ENCODE measurements at regions not wholly inside any gene's neighbourhood (a gene's known extent, or its start where the extent isn't known, plus 50 kb on each side); places are given as distances from the start of the nearest gene placed in this dataset.

- TF ChIP-seq EZH2 (IDR thresholded peaks at IDR 0.05; ENCODE audit: low read depth, unreplicated experiment) (no peak), REST (IDR thresholded peaks at IDR 0.05; ENCODE audit: unreplicated experiment) (no peak), JUNB (IDR thresholded peaks at IDR 0.05; ENCODE audit: unreplicated experiment) (no peak), STAT1 (IDR thresholded peaks at IDR 0.05; ENCODE audit: unreplicated experiment) (no peak), CREB1 (CRISPR knock-in tag; IDR thresholded peaks at IDR 0.05; ENCODE audit: low read depth) (no peak), POLR2AphosphoS5 (IDR thresholded peaks at IDR 0.05; ENCODE audit: low read depth) (no peak)
- TF ChIP-seq, protein P1, sequence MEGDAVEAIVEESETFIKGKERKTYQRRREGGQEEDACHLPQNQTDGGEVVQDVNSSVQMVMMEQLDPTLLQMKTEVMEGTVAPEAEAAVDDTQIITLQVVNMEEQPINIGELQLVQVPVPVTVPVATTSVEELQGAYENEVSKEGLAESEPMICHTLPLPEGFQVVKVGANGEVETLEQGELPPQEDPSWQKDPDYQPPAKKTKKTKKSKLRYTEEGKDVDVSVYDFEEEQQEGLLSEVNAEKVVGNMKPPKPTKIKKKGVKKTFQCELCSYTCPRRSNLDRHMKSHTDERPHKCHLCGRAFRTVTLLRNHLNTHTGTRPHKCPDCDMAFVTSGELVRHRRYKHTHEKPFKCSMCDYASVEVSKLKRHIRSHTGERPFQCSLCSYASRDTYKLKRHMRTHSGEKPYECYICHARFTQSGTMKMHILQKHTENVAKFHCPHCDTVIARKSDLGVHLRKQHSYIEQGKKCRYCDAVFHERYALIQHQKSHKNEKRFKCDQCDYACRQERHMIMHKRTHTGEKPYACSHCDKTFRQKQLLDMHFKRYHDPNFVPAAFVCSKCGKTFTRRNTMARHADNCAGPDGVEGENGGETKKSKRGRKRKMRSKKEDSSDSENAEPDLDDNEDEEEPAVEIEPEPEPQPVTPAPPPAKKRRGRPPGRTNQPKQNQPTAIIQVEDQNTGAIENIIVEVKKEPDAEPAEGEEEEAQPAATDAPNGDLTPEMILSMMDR (conservative IDR thresholded peaks at IDR 0.05; ENCODE audit: low read depth in 2 of 2): no peak
- TF ChIP-seq, protein P2, sequence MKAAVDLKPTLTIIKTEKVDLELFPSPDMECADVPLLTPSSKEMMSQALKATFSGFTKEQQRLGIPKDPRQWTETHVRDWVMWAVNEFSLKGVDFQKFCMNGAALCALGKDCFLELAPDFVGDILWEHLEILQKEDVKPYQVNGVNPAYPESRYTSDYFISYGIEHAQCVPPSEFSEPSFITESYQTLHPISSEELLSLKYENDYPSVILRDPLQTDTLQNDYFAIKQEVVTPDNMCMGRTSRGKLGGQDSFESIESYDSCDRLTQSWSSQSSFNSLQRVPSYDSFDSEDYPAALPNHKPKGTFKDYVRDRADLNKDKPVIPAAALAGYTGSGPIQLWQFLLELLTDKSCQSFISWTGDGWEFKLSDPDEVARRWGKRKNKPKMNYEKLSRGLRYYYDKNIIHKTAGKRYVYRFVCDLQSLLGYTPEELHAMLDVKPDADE (IDR thresholded peaks at IDR 0.05): no peak
These were observed 228.6 kb upstream of the DOK6 start for GRCh38 chr18:69172046-69172445.
